Endometrial microvascular endothelial cells (primary cell): ENCODE measurements at regions not wholly inside any gene's neighbourhood (a gene's known extent, or its start where the extent isn't known, plus 50 kb on each side); places are given as distances from the start of the nearest gene placed in this dataset.
"Not testable (repeated sequence)": the region's sequence is repeated elsewhere in the genome, so short reads cannot be mapped to it uniquely, and the experiment has no call there.

Source experiments
- in situ Hi-C: cut with HindIII; loops from 2 replicates; pipeline ENCODE4 v1.10.0; 2017; ENCODE audit warnings: low sequenced_read_pairs, low pct_unique_long_range_greater_than_20kb; ENCODE audit errors: inconsistent ontology term

DNA sequence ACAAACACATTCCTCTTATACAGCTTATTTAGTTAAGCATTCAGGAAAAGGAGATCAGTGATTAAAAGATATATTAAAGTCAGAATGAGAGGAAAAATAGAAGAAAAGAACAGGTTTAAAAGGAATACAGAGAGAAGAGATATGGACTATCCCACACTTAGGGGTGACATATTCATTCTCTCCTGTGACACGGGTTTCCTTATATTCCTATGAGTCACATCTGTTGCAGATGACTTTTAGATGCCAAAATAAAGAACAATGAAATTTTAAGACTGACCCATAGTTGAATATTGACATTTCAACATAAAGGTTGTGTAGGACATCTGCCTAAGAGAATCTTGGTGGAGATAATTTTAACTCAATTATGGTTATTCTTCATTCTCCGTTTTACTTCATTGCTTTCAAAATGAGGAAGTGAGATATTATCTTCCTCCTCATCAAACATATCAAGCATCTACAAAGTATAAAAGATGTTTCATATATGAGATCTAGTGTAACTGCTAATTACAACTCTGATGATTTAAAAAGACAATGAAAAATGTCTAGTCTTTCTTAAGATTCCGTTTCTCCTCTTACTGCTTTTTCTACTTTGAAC, 1336.7 kb upstream of the CITED2 start:
- in situ Hi-C loops = no loop called here

DNA sequence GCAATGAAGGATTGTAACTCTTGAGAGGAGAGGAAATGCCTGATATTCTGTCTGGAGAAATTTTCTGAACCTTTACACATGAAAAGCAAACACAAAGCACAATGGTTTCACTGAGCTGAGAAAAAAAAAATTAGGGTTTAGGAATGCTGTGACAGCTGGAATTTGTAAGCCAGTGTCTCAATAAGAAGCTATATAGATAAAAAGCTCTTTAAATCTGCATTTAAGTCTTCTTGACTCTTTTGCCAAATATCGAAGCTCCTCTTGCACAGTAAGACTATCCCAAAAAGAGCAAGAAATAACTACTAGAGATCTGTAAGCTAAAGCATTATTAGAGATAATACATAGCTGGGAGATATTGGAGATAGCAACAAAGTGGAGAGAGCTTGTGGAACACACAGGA, 1334.0 kb upstream of the CITED2 start:
- in situ Hi-C loops = no loop called here

DNA sequence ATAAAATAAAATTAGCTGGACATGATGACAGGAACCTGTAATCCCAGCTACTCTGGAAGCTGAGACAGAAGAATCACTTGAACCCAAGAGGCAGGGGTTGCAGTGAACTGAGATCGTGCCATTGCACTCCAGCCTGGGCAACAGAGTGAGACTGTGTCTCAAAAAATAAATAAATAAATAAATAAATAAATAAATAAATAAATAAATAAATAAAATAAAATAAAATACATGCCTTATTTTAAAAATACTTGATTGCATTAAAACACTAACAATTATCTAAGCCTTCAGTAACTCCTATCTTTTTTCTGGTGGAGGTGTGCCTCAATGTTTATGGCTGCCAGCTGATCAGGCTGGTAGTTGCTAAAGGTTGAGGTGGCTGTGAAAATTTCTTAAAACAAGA, 1329.6 kb upstream of the CITED2 start:
- in situ Hi-C loops = not testable (repeated sequence)

DNA sequence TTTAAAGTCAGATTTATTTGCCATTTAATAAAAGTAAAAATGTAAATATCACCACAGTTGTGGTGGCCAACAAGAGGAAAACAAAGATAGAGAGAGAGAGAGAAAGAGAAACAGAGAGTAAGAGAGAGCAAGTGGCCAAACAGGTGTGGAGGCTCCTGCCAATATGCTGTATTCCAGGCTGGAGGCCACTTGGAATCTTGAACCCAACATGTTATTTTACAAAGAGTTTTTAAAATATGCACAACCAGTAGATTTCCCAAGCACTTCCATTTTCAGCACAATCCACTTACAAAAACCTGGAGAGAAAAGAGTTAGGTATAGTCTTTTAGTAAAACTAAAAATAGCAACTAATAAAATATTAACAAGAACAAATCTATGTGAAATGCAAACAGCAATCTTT, 1323.1 kb upstream of the CITED2 start:
- in situ Hi-C loops = no loop called here

DNA sequence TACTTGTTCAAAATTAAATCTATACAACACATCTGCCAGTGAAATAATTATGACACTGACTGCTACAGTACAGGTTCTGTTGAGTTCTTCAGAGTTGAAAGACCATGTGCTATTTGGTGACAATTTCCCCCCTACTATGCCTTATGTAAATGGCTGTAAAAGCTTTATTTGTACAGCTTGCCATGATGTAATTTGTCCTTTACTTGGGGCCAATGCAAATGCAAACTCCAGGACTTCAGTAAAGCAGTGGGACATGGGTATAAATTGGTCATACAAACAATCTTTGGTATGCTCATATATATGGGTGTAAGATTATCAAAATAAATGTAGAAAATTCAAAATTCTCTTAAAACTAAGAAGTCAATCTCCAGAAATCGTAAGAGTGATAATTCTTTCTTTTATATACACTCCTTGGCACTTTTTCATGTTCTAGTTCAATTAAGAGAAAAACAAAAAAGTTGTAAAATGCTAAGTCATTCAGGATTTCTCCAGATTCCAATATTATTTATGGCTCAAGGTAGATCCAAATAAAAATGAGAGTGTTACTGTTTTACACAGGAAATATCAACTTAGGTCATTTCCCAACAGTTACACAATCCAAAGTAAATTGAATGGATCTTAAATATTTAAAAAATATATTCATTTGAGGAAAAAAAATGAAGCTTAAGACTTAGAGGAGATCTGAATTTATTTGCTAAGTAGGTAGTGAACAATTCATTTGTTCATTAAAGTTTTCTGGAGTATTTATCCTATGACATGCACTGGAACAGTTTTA, 1310.5 kb upstream of the CITED2 start:
- in situ Hi-C loops = no loop called here

DNA sequence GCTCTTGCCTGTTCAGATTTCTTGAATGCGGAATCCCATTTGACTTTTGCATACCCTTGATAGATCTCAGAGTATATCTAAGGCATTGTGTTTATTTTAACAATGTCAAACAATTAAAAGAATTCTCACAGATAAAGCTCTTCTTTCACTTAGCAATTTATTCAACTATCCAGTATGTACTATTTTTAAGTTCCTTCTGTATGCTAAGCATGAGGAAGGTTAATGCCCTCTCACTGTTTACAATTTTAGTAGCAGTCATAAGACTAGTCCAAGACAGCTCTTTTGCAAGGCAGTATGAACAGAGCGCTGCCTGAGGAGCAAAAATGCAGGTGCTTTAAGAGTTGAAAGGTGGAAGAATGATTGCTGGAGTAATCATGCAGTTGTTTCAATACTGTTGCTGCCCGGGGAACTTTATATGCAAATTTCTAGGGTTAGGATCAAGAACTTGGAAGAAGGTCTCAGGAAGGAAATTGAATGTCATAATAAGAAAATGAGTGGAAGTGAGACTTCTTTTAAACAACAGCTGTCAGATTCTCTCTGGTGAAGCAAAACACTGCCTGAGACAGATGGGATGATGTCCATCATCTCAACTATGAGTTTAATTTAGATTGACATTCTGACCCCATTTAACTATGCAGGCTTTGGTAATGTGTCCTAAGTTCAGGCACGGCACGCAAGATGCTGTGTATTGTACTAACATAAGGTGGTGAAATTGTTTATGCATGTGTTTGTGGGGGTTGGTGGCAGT, 1303.5 kb upstream of the CITED2 start:
- in situ Hi-C loops = no loop called here

DNA sequence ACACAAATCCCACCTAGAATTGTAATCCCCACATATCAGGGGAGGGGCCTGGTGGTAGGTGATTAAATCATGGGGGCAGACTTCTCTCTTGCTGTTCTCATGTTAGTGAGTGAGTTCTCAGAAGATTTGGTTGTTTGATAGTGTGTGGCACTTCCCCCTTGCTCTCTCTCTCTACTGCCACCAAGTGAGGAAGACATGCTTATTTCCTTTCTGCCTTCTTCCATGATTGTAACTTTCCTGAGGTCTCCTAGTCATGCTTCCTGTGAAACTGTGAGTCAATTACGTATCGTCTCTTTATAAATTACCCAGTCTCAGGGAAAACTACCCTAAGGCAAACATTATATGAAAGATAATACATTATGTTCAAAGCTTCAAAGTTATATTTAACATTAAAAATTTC, 1297.5 kb upstream of the CITED2 start:
- in situ Hi-C loops = no loop called here

DNA sequence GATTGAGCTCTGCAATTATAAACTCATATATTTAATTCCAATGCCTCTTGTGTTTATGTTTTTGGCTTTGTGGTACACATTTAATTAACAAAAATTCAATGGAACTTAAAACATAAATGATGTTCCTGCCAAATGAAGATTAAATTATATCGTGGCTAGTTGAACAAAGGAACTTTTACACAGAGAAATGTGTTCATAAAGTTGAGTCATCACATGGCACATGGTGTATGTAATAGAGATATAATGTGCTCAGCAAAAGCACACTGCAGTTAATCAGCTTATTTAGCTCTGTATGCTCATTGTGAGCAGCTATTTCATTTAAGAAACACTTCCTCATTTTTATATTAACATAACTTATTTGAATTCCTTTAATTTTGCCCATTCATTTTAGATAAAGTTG, 1295.6 kb upstream of the CITED2 start:
- in situ Hi-C loops = no loop called here

DNA sequence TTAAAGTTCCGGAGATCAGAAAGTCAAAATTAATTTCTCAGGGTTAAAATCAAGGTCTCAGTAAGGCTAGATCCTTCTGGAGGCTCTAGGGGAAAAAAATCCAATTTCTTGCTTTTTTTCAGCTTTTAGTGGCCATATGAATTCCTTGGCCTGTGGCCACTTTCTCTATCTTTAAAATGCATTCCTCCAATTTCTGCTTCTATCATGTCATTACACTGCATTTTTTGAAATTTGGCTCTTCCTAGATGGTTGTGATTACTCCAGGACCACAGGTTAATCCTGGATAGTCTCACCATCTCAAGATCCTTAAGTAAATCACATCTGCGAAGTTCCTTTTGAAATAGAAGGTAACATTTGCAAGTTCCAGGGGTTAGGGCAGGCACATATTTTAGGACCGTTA, 1294.9 kb upstream of the CITED2 start:
- in situ Hi-C loops = no loop called here

DNA sequence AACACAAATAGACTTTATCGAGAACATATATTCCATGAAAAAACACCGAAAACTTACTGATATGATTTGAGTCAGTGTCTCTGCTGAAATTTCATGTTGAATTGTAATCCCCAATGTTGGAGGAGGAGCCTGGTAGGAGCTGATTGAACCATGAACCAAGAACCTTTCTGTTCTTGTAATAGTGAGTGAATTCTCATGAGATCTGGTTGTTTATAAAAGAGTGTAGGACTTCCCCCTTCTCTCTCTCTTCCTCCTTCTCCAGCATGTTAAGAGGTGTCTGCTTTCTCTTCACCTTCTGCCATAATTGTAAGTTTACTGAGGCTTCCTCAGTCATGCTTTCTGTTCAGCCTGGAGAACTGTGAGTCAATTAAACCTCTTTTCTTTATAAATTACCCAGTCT, 1289.3 kb upstream of the CITED2 start:
- in situ Hi-C loops = no loop called here

DNA sequence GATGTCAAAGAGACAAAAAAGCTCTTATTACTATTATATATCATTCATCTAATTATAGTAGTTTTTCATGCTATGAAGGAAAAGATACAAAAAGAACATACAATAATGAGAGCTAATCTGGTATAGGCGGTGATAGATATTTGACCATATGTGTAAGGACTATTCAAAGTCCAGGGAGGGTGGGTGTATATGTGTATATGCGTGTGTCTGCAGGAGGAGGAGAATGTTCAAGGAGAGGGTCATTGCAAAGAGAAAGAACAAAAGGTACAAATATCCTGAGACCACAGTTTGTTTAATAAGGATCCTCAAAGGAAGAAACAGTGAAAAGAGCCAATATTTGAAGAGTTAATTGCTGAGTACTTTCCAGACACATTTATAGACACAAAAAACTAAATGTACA, 1288.6 kb upstream of the CITED2 start:
- in situ Hi-C loops = no loop called here

DNA sequence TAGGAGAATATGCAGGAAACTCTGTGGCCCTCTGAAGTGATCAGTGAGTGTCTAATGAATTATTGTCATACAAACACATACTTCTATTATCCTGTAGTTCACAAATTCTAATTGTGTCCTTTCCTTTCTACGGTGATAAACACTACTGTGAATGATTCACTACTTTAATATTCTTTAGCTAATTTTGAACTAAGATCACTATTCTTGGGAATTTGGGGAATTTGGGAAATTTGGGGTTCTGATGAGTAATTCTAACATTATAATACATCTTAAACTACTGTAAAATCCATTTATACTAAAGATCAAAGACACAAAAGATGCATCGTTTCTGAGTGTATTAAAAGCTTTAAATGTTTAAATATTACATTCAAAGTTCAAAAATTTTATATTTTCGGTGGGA, 1287.2 kb upstream of the CITED2 start:
- in situ Hi-C loops = no loop called here

DNA sequence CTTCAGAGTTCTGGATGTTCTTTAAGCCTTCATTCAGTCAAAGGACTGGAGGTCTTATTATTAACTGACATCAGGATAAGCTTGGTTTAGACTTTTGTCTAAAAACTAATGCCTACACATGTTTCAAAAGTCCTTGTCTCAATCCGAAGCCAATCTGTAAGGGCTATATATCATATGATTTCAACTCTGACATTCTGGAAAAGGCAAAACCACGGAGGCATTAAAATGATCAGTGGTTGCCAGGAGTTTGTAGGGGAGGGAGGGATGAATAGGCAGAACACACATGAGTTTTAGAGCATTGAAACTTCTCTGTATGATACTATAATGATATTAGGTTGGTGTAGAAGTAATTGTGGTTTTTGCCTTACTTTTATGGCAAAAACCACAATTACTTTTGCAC, 1285.8 kb upstream of the CITED2 start:
- in situ Hi-C loops = no loop called here

DNA sequence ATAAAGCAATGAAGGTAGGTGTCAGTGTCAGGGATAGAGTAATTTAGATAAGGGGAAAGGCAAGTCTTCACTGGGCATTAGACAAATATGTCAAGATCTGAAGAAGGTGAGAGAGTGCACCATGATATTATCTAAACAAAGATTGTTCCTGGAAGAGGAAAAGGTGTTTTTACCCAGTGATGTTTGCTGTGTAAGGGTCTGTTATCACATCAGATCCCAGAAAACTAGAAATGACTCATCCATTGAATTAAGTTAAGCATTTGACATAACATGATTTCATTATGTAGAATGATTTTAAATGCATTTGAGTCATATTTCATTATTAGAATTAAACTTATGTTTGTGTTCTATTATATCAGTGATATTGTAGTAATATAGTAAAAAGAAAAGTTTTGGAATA, 1279.5 kb upstream of the CITED2 start:
- in situ Hi-C loops = no loop called here

DNA sequence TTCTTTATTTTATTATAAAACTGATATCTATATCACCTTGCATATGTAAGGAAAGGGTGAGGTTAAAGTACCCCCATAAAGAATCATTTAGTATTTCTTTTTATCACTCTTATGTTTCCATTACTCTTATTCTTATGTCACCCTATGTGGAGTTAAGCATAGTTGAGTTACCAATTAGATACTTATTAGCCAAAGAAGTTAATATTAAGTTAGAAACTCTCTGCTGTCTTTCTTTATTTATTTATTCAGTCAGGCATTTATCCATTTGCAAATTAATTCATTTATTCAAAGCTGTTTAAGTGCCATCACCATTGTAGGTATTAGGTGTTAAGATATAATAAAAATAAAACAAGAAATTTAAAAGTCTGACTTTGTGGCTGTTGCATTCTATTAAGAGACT, 1279.1 kb upstream of the CITED2 start:
- in situ Hi-C loops = no loop called here

DNA sequence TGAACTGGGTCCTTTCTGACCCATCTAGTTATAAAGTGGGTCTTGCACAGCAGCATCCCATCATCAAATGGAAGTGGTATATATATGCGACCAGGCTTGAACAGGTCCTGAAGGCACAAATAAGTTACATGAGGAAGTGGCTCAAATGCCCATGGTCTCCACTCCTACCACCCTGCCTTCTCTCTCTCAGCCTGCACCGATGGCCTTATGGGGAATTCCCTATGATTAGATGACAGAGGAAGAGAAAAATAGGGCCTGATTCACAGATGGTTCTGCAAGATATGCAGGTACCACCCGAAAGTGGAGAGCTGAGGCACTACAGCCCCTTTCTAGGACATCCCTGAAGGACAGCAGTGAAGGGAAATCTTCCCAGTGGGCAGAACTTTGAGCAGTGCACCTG, 1275.1 kb upstream of the CITED2 start:
- in situ Hi-C loops = not testable (repeated sequence)

DNA sequence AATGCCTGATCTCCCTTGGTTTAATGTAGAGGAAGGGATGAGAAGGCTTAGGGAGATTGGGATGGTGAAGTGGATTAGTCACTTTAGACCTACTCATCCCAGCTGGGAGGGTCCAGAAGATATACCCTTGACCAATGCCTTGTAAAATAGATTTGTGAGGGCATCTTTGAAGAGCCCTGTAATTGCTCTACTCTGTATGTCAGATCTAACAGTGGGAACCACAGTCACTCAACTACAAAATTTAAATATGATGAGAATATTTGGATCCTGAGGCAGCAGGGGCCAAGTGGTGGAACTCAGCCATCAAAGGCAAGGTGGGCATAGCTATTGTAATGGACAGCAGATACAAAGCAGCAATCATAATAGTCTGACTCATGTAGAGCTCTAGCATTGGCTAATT, 1272.9 kb upstream of the CITED2 start:
- in situ Hi-C loops = not testable (repeated sequence)

DNA sequence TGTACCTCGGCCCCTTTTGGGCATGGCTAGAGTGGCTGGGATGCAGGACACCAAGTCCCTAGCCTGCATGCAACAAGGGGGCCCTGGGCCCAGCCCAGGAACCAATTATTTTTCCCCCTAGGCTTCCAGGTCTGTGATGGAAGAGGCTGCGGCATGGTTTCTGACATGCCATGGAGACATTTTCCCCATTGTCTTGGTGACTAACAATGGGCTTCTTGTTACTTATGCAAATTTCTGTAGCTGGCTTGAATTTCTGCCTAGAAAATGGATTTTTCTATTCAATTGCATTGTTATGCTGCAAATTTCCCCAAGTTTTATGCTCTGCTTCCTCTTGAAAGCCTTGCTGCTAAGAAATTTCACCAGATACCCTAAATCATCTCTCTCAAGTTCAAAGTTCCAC, 1269.6 kb upstream of the CITED2 start:
- in situ Hi-C loops = no loop called here

DNA sequence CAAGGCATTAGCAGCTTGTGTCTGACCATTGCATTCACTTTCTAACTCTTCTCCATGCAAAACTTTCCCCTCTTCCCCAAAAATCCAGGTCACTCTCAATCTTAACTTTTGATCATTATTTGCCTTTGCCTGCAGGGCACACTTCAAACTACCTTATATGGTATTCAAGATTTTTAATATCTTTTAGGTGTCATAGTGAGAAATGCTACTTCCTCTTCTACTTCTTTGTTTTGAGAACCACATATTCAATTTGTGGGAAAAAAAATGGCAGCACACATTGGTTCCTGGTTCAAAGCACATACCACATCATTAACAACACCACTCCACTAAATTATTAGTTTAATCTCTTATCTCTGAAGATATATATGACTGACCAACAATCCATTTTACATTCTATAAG, 1267.0 kb upstream of the CITED2 start:
- in situ Hi-C loops = no loop called here

DNA sequence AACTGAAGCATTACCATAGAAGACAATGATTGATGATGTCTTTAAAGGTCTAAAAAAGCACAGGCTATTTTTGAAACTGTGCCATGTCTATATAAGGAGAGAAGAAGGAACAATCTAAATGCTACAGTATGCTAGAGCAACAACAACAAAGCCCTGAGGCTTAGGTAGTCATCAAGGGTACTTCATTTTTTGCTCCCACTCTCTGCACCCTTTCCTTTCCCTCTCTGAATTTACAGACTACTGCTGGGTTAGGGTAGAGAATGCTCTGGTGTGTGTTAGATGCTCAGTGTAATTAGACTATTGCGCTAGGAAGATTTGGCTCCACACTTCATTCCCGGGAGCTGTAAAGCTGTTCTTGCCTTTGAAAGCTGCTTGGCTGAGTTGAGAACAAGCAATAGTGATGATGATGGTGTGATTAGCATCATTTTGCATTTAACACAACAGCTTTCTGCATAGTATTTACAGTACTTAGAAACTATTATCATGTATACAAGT, 1262.5 kb upstream of the CITED2 start:
- in situ Hi-C loops = no loop called here
